Adrenal gland (tissue), 5 donors: ENCODE measurements at regions not wholly inside any gene's neighbourhood (a gene's known extent, or its start where the extent isn't known, plus 50 kb on each side); places are given as distances from the start of the nearest gene placed in this dataset.

ENCODE experiments used
- CTCF ChIP-seq, 6 experiments: fragments of 450-650 bp in 4 of 6; fragments of 200-600 bp in 2 of 6; sonication (generic) in 1 of 6; IDR thresholded peaks; 1 replicate in 5 of 6; 2 replicates in 1 of 6; pipeline versions ENCODE4 v1.5.1 to v1.8.0; 2016 to 2021; ENCODE audit warnings: antibody characterized with exemption in 6 of 6, mild to moderate bottlenecking in 2 of 6, moderate library complexity in 1 of 6
- POLR2A ChIP-seq, 2 donors: fragments of 450-650 bp; IDR thresholded peaks; one replicate each; pipeline ENCODE4 v1.6.1; 2017; ENCODE audit warnings: antibody characterized with exemption in 2 of 2, mild to moderate bottlenecking in 2 of 2, moderate library complexity in 1 of 2
- donor health status: DM: no; HTN: no; CAD: no.

GRCh38 chr11:91969486-91969885, 255.1 kb upstream of the FAT3 start:
- TF ChIP-seq CTCF (IDR thresholded peaks at IDR 0.05) (no peak), POLR2A (IDR thresholded peaks at IDR 0.05) (no peak)
